Activated CD4-positive, CD25-positive, alpha-beta regulatory T cell (primary cell): ENCODE measurements at regions not wholly inside any gene's neighbourhood (a gene's known extent, or its start where the extent isn't known, plus 50 kb on each side); places are given as distances from the start of the nearest gene placed in this dataset.

Experiments
- DNase-seq, 4 experiments: peaks; one replicate each; lab custom pipeline; 2025; lab: John Stamatoyannopoulos, UW

- DNase-seq, result no peak
Measured at GRCh38 chr10:8487346-8487745, 432.9 kb downstream of the GATA3 start.

- DNase-seq, result no peak
Measured at GRCh38 chr10:8489232-8489631, 434.7 kb downstream of the GATA3 start.

- no peak for DNase-seq
Measured at GRCh38 chr10:8489823-8490222, 435.3 kb downstream of the GATA3 start.

- DNase-seq, result no peak
Measured at GRCh38 chr10:8498290-8498689, 443.8 kb downstream of the GATA3 start.

- no peak for DNase-seq
Measured at GRCh38 chr10:8498881-8499280, 444.4 kb downstream of the GATA3 start.

- no peak for DNase-seq
Measured at GRCh38 chr10:8499312-8499711, 444.8 kb downstream of the GATA3 start.

- DNase-seq, result no peak
Measured at GRCh38 chr10:8499752-8500390, 445.4 kb downstream of the GATA3 start.

- no peak for DNase-seq
Measured at GRCh38 chr10:8502573-8502972, 448.1 kb downstream of the GATA3 start.

- DNase-seq, result no peak
Measured at GRCh38 chr10:8504499-8504898, 450.0 kb downstream of the GATA3 start.

GRCh38 chr10:8507156-8507555, 452.7 kb downstream of the GATA3 start:
- DNase-seq, result no peak

GRCh38 chr10:8508882-8509281, 454.4 kb downstream of the GATA3 start:
- DNase-seq, result no peak

- DNase-seq, result no peak
Measured at GRCh38 chr10:8510471-8510870, 456.0 kb downstream of the GATA3 start.

GRCh38 chr10:8511026-8511425, 456.5 kb downstream of the GATA3 start:
- DNase-seq, result no peak

GRCh38 chr10:8513155-8514147, 459.0 kb downstream of the GATA3 start:
- no peak for DNase-seq

GRCh38 chr10:8520382-8520781, 465.9 kb downstream of the GATA3 start:
- DNase-seq, result no peak

- no peak for DNase-seq
Measured at GRCh38 chr10:8527773-8528172, 473.3 kb downstream of the GATA3 start.

- no peak for DNase-seq
Measured at GRCh38 chr10:8531116-8531515, 476.6 kb downstream of the GATA3 start.

GRCh38 chr10:8532647-8533046, 478.2 kb downstream of the GATA3 start:
- DNase-seq, result no peak

GRCh38 chr10:8533462-8533861, 479.0 kb downstream of the GATA3 start:
- DNase-seq, result no peak

GRCh38 chr10:8534096-8534495, 479.6 kb downstream of the GATA3 start:
- no peak for DNase-seq

GRCh38 chr10:8534891-8535290, 480.4 kb downstream of the GATA3 start:
- no peak for DNase-seq

- no peak for DNase-seq
Measured at GRCh38 chr10:8539056-8539455, 484.6 kb downstream of the GATA3 start.

GRCh38 chr10:8543361-8544056, 489.0 kb downstream of the GATA3 start:
- DNase-seq, result no peak
